DND-41 (cell line): ENCODE measurements at regions not wholly inside any gene's neighbourhood (a gene's known extent, or its start where the extent isn't known, plus 50 kb on each side); places are given as distances from the start of the nearest gene placed in this dataset.

ENCODE experiments used
- ATAC-seq: fragments of 200-7000 bp; cut with Tn5 transposase; 3 replicates; pipeline ENCODE4 v1.9.1; 2021; ENCODE audit warnings: low read depth; ENCODE audit not compliant: insufficient read depth
- DNase-seq: peaks from one replicate; pipeline ENCODE4 v3.0.0-alpha.2; 2020
- H2AFZ ChIP-seq: 2 replicates; pipeline ENCODE4 v1.6.0; 2012; ENCODE audit warnings: low read depth, low read length
- H3K27ac ChIP-seq: 2 replicates; pipeline ENCODE4 v1.5.1; 2012; ENCODE audit warnings: low read length, inconsistent platforms
- H3K27me3 ChIP-seq: fragments of 200-600 bp; sonication (generic); 2 replicates; pipeline ENCODE4 v1.6.0; 2012; ENCODE audit warnings: low read length, mild to moderate bottlenecking, inconsistent platforms; ENCODE audit not compliant: insufficient read depth, poor library complexity
- H3K36me3 ChIP-seq: 2 replicates; pipeline ENCODE4 v1.5.1; 2012; ENCODE audit warnings: low read length, inconsistent platforms; ENCODE audit not compliant: insufficient read depth
- H3K4me1 ChIP-seq: 2 replicates; pipeline ENCODE4 v1.5.1; 2012; ENCODE audit warnings: mild to moderate bottlenecking, low read length; ENCODE audit not compliant: insufficient read depth
- H3K4me2 ChIP-seq: 2 replicates; pipeline ENCODE4 v1.6.0; 2012; ENCODE audit warnings: mild to moderate bottlenecking, moderate library complexity, low read length, inconsistent platforms; ENCODE audit not compliant: insufficient read depth
- H3K4me3 ChIP-seq, 2 experiments: fragments of 200-600 bp in 1 of 2; shearing (Covaris generic) in 1 of 2; 2 replicates each; pipeline ENCODE4 v1.5.1; 2012 to 2016; ENCODE audit warnings: inconsistent platforms in 2 of 2, low read length in 2 of 2, mild to moderate bottlenecking in 2 of 2, low read depth in 1 of 2, moderate library complexity in 1 of 2
- H3K79me2 ChIP-seq: 2 replicates; pipeline ENCODE4 v1.6.0; 2012; ENCODE audit warnings: low read length, inconsistent platforms; ENCODE audit not compliant: insufficient read depth
- H3K9ac ChIP-seq: 2 replicates; pipeline ENCODE4 v1.6.0; 2012; ENCODE audit warnings: low read depth, mild to moderate bottlenecking, inconsistent platforms, low read length, moderate library complexity
- H3K9me3 ChIP-seq: 2 replicates; pipeline ENCODE4 v1.5.1; 2012; ENCODE audit warnings: low read length, moderate library complexity, mild to moderate bottlenecking, inconsistent platforms; ENCODE audit not compliant: insufficient read depth, severe bottlenecking
- H4K20me1 ChIP-seq: 2 replicates; pipeline ENCODE4 v1.6.0; 2012; ENCODE audit warnings: low read length; ENCODE audit not compliant: insufficient read depth
- EZH2 ChIP-seq: IDR thresholded peaks from 3 replicates; pipeline ENCODE4 v1.6.1; 2012; ENCODE audit warnings: borderline replicate concordance, low read depth, mild to moderate bottlenecking, moderate library complexity, low read length, inconsistent platforms; ENCODE audit not compliant: severe bottlenecking
- TF ChIP-seq, protein P1 (sequence below): IDR thresholded peaks from 2 replicates; pipeline ENCODE4 v1.5.1; 2012; ENCODE audit warnings: borderline replicate concordance, low read length, moderate library complexity, mild to moderate bottlenecking; ENCODE audit not compliant: poor library complexity, severe bottlenecking; ENCODE audit errors: extremely low read depth

GRCh38 chr13:89910166-89910565 is 1437.3 kb upstream of the MIR17HG start:
- no peak overlapping the region for H2AFZ ChIP-seq
- no peak overlapping the region for H3K9ac ChIP-seq
- no peak overlapping the region for H3K4me3 ChIP-seq
- no peaks in the 10 kb centered on the region for H3K79me2 ChIP-seq
- H3K9me3 ChIP-seq, result no peaks in the 10 kb centered on the region
- H3K36me3 ChIP-seq, result no peaks in the 10 kb centered on the region
- no peak overlapping the region for H3K4me2 ChIP-seq
- no peak for ATAC-seq
- H3K4me1 ChIP-seq, result no peaks in the 10 kb centered on the region
- no peak for DNase-seq
- TF ChIP-seq, protein P1, sequence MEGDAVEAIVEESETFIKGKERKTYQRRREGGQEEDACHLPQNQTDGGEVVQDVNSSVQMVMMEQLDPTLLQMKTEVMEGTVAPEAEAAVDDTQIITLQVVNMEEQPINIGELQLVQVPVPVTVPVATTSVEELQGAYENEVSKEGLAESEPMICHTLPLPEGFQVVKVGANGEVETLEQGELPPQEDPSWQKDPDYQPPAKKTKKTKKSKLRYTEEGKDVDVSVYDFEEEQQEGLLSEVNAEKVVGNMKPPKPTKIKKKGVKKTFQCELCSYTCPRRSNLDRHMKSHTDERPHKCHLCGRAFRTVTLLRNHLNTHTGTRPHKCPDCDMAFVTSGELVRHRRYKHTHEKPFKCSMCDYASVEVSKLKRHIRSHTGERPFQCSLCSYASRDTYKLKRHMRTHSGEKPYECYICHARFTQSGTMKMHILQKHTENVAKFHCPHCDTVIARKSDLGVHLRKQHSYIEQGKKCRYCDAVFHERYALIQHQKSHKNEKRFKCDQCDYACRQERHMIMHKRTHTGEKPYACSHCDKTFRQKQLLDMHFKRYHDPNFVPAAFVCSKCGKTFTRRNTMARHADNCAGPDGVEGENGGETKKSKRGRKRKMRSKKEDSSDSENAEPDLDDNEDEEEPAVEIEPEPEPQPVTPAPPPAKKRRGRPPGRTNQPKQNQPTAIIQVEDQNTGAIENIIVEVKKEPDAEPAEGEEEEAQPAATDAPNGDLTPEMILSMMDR, result no peak
- TF ChIP-seq EZH2, result no peak
- H3K27ac ChIP-seq, result no peak overlapping the region
- H3K27me3 ChIP-seq, result no peaks in the 10 kb centered on the region
- no peaks in the 10 kb centered on the region for H4K20me1 ChIP-seq

- Histone ChIP-seq H3K4me1 (no peaks in the 10 kb centered on the region), H3K36me3 (no peaks in the 10 kb centered on the region), H3K27me3 (no peaks in the 10 kb centered on the region), H3K79me2 (no peaks in the 10 kb centered on the region), H3K9me3 (no peaks in the 10 kb centered on the region), H3K4me2 (no peak overlapping the region), H3K27ac (no peak overlapping the region), H2AFZ (no peak overlapping the region), H3K9ac (no peak overlapping the region), H4K20me1 (no peaks in the 10 kb centered on the region), H3K4me3 (no peak overlapping the region)
- DNase-seq, result no peak
- TF ChIP-seq, protein P1, result no peak
- no peak for TF ChIP-seq EZH2
- no peak for ATAC-seq
Measured at GRCh38 chr13:89916551-89916950, 1430.9 kb upstream of the MIR17HG start.

DNA sequence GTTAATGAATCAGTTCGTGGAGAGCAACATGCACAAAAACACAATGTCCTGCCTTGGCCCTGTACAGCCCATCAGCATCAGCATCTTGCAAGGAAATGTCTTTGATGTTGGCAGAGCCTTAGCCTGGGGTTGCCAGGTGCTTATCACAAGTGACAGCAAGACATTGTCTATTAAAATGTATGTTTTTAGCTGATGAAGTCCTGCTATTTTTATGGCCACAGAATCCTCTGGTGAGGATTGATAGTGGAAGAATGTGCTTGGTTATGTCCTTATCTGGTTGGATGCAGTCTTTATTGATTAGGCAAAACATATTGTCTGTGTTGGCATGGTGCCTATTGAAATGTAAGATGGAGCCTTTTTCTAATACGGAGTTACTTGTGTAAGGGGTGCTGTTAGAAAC is 1427.0 kb upstream of the MIR17HG start:
- Histone ChIP-seq H3K4me2 (no peak overlapping the region), H3K27me3 (no peaks in the 10 kb centered on the region), H2AFZ (no peak overlapping the region), H3K4me1 (no peaks in the 10 kb centered on the region), H3K27ac (no peak overlapping the region), H3K36me3 (no peaks in the 10 kb centered on the region), H3K79me2 (no peaks in the 10 kb centered on the region), H3K9ac (no peak overlapping the region), H3K4me3 (no peak overlapping the region), H3K9me3 (no peaks in the 10 kb centered on the region), H4K20me1 (no peaks in the 10 kb centered on the region)
- TF ChIP-seq, protein P1, result no peak
- TF ChIP-seq EZH2, result no peak
- ATAC-seq (no peak), DNase-seq (no peak)

- H3K27ac ChIP-seq, result no peak overlapping the region
- no peak for ATAC-seq
- no peaks in the 10 kb centered on the region for H3K36me3 ChIP-seq
- H3K79me2 ChIP-seq, result no peaks in the 10 kb centered on the region
- H2AFZ ChIP-seq, result no peak overlapping the region
- no peaks in the 10 kb centered on the region for H3K4me1 ChIP-seq
- no peak for DNase-seq
- no peak overlapping the region for H3K4me3 ChIP-seq
- no peaks in the 10 kb centered on the region for H3K9me3 ChIP-seq
- H4K20me1 ChIP-seq, result no peaks in the 10 kb centered on the region
- H3K27me3 ChIP-seq, result no peaks in the 10 kb centered on the region
- no peak overlapping the region for H3K9ac ChIP-seq
- TF ChIP-seq, protein P1, result no peak
- TF ChIP-seq EZH2, result no peak
- H3K4me2 ChIP-seq, result no peak overlapping the region
Measured at GRCh38 chr13:89923052-89923451, 1424.4 kb upstream of the MIR17HG start.
